Eye (tissue), 1 donor: ENCODE measurements at regions not wholly inside any gene's neighbourhood (a gene's known extent, or its start where the extent isn't known, plus 50 kb on each side); places are given as distances from the start of the nearest gene placed in this dataset.
"Not testable (repeated sequence)": the region's sequence is repeated elsewhere in the genome, so short reads cannot be mapped to it uniquely, and the experiment has no call there.

Experiments
- DNase-seq: peaks from one replicate; pipeline ENCODE4 v3.0.0-alpha.2; 2015

- DNase-seq, result not testable (repeated sequence)
Observed at GRCh38 chr12:34229033-34229432, 206.7 kb downstream of the ALG10 start.

GRCh38 chr12:34233618-34234017, 211.3 kb downstream of the ALG10 start:
- no peak for DNase-seq

- DNase-seq, result no peak
Observed at GRCh38 chr12:34236073-34236472, 213.8 kb downstream of the ALG10 start.

GRCh38 chr12:34244608-34245007, 222.3 kb downstream of the ALG10 start:
- no peak for DNase-seq

GRCh38 chr12:34249271-34249670, 227.0 kb downstream of the ALG10 start:
- DNase-seq, result no peak

GRCh38 chr12:34251879-34252278, 229.6 kb downstream of the ALG10 start:
- not testable (repeated sequence) for DNase-seq

GRCh38 chr12:34253674-34254073, 231.4 kb downstream of the ALG10 start:
- no peak for DNase-seq

GRCh38 chr12:34257093-34257492, 234.8 kb downstream of the ALG10 start:
- no peak for DNase-seq

- DNase-seq, result not testable (repeated sequence)
Observed at GRCh38 chr12:34262140-34262539, 239.8 kb downstream of the ALG10 start.

GRCh38 chr12:34264110-34264509, 241.8 kb downstream of the ALG10 start:
- DNase-seq, result no peak

GRCh38 chr12:34273703-34274102, 251.4 kb downstream of the ALG10 start:
- not testable (repeated sequence) for DNase-seq

GRCh38 chr12:34275129-34275528, 252.8 kb downstream of the ALG10 start:
- DNase-seq, result no peak

- DNase-seq, result no peak
Observed at GRCh38 chr12:34286483-34286882, 264.2 kb downstream of the ALG10 start.

GRCh38 chr12:34286934-34287333, 264.6 kb downstream of the ALG10 start:
- no peak for DNase-seq

GRCh38 chr12:34287437-34287836, 265.1 kb downstream of the ALG10 start:
- no peak for DNase-seq

- no peak for DNase-seq
Observed at GRCh38 chr12:34287986-34288962, 266.0 kb downstream of the ALG10 start.

- no peak for DNase-seq
Observed at GRCh38 chr12:34288963-34289345, 266.7 kb downstream of the ALG10 start.

GRCh38 chr12:34289431-34290380, 267.4 kb downstream of the ALG10 start:
- DNase-seq, result no peak

GRCh38 chr12:34290381-34290995, 268.2 kb downstream of the ALG10 start:
- no peak for DNase-seq

GRCh38 chr12:34291001-34291400, 268.7 kb downstream of the ALG10 start:
- no peak for DNase-seq

GRCh38 chr12:34291426-34291901, 269.2 kb downstream of the ALG10 start:
- DNase-seq, result no peak

- DNase-seq, result no peak
Observed at GRCh38 chr12:34292736-34293625, 270.7 kb downstream of the ALG10 start.
